Heart right ventricle (tissue), 16 donors: ENCODE measurements at regions not wholly inside any gene's neighbourhood (a gene's known extent, or its start where the extent isn't known, plus 50 kb on each side); places are given as distances from the start of the nearest gene placed in this dataset.

Experiments used
- ATAC-seq, 8 donors: fragments of 200-7000 bp; cut with Tn5 transposase; one replicate each; pipeline ENCODE4 v1.9.1; 2020; ENCODE audit warnings: mild to moderate bottlenecking in 8 of 8, moderate library complexity in 8 of 8, moderate number of reproducible peaks in 1 of 8
- DNase-seq, 2 donors: peaks; one replicate each; pipeline ENCODE4 v3.0.0-alpha.2; 2020
- H3K27ac ChIP-seq, 10 donors: fragments of 200-600 bp; sonication (generic) in 2 of 10; one replicate each; pipeline versions ENCODE4 v1.5.0 to v1.8.0; 2020 to 2022; ENCODE audit warnings: mild to moderate bottlenecking in 3 of 10
- H3K27me3 ChIP-seq, 7 donors: fragments of 200-600 bp; one replicate each; pipeline ENCODE4 v1.8.0; 2021 to 2022; ENCODE audit warnings: mild to moderate bottlenecking in 2 of 7
- H3K36me3 ChIP-seq, 9 donors: fragments of 200-600 bp; sonication (generic) in 1 of 9; one replicate each; pipeline versions ENCODE4 v1.5.0 to v1.8.0; 2020 to 2022; ENCODE audit warnings: mild to moderate bottlenecking in 2 of 9
- H3K4me1 ChIP-seq, 9 donors: fragments of 200-600 bp; sonication (generic) in 1 of 9; one replicate each; pipeline versions ENCODE4 v1.5.0 to v1.8.0; 2020 to 2022; ENCODE audit warnings: mild to moderate bottlenecking in 4 of 9
- H3K4me3 ChIP-seq, 10 donors: fragments of 200-600 bp; sonication (generic) in 2 of 10; one replicate each; pipeline versions ENCODE4 v1.5.0 to v1.8.0; 2020 to 2022; ENCODE audit warnings: mild to moderate bottlenecking in 7 of 10, moderate library complexity in 2 of 10
- H3K9me3 ChIP-seq, 11 donors: fragments of 200-600 bp in 10 of 11; sonication (generic) in 2 of 11; one replicate each; pipeline versions ENCODE4 v1.5.0 to v1.8.0; 2013 to 2022; ENCODE audit warnings: mild to moderate bottlenecking in 2 of 11, control low read depth in 1 of 11, moderate library complexity in 1 of 11
- WGBS, 2 donors: extraction: QIAGEN DNeasy Blood & Tissue Kit; methylation state at CpG; one replicate each; pipeline ENCODE4 v1.1.7; 2013; ENCODE audit warnings: inconsistent platforms in 1 of 2; 5-methylcytosine and 5-hydroxymethylcytosine counted together
- intact Hi-C, 10 donors: fragments of 100-400 bp; cut with DNase I; formaldehyde crosslinking; loops; one replicate each; pipeline versions ENCODE4 v1.11.1 to v1.14.2; 2022
- TF ChIP-seq, protein P1 (sequence below), 9 donors: fragments of 200-600 bp; sonication (generic) in 2 of 9; IDR thresholded peaks; one replicate each; pipeline versions ENCODE4 v1.5.0 to v1.8.0; 2021 to 2022; ENCODE audit warnings: antibody characterized with exemption in 9 of 9, mild to moderate bottlenecking in 5 of 9, moderate library complexity in 1 of 9
- donor health status: Arrhythmogenic right ventricular cardiomyopathy.
- donor health status: ischemic (EF 13 %, LVEDD 7.1; RV severe dilation, severe dysfunction).
- donor health status: healthy with polysubstance abuse.
- donor health status: DM: no; HTN: yes; CAD: no.
- donor health status: DM: no; HTN: no; CAD: no.
- donor health status: ischemic (EF 25% LVEDD 6.9; RV normal size, moderate dysfunction).
- donor health status: ischemic (EF 25% LVEDD 5.7; RV mildly dilated, moderate dysfunction).
- donor health status: healthy.
- donor health status: DM: yes; HTN: yes; CAD: no.
- donor health status: Ischemic cardiomyopathy.
- donor health status: ischemic (EF 35%, LVEDD 5.7; RV mildly dilated, moderate dysfunction).
- donor health status: nonischemic (EF 11% LVEDD 7.7; RV severe dilation, severe dysfunction).
- donor health status: DM: yes; HTN: yes; CAD: no.
- donor health status: PGD.
- donor health status: ischemic (EF 29% LVEDD 5.4; RV normal size, mild dysfunction).
- donor health status: nonischemic (EF 23%, LVEDD 6.1; RV moderate dilation, normal function).

DNA sequence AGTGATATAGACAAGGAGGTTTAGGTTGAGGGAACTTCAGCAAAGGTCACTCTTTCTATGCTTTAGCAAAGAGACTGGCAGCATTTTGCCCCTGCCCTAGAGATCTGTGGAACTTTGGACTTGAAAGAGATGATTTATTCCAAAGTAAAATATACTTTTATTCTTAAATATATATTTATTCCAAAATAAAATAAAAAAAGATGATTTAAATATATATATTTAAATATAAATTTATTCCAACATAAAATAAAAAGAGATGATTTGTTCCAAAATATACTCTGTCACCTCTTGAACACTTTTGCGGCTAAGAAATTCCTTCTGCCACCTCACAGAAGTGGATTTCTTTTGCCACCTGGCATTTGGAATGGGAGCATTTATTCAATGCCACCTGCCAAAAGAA, 521.3 kb upstream of the CHORDC1 start:
- H3K4me3 ChIP-seq, result no peak overlapping the region
- TF ChIP-seq, protein P1, sequence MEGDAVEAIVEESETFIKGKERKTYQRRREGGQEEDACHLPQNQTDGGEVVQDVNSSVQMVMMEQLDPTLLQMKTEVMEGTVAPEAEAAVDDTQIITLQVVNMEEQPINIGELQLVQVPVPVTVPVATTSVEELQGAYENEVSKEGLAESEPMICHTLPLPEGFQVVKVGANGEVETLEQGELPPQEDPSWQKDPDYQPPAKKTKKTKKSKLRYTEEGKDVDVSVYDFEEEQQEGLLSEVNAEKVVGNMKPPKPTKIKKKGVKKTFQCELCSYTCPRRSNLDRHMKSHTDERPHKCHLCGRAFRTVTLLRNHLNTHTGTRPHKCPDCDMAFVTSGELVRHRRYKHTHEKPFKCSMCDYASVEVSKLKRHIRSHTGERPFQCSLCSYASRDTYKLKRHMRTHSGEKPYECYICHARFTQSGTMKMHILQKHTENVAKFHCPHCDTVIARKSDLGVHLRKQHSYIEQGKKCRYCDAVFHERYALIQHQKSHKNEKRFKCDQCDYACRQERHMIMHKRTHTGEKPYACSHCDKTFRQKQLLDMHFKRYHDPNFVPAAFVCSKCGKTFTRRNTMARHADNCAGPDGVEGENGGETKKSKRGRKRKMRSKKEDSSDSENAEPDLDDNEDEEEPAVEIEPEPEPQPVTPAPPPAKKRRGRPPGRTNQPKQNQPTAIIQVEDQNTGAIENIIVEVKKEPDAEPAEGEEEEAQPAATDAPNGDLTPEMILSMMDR (IDR thresholded peaks at IDR 0.05), result no peak
- H3K4me1 ChIP-seq, result no peaks in the 10 kb centered on the region
- H3K27ac ChIP-seq, result no peak overlapping the region
- WGBS, 2 donors, result 63 to 74% methylated on average over 1 of the region's 1 CpG
- no peaks in the 10 kb centered on the region for H3K36me3 ChIP-seq
- intact Hi-C loops, result no loop called here
- DNase-seq (no peak), ATAC-seq (no peak)
- H3K9me3 ChIP-seq, result peaks cover 0 to 33% (median 0%) of the 10 kb centered on the region in 11 donors
- H3K27me3 ChIP-seq, result no peaks in the 10 kb centered on the region

GRCh38 chr11:90738799-90739198, 516.0 kb upstream of the CHORDC1 start:
- no peak overlapping the region for H3K27ac ChIP-seq
- DNase-seq (no peak), ATAC-seq (no peak)
- intact Hi-C loops, result no loop called here
- no peaks in the 10 kb centered on the region for H3K4me1 ChIP-seq
- no peaks in the 10 kb centered on the region for H3K36me3 ChIP-seq
- peaks cover 0 to 4% (median 0%) of the 10 kb centered on the region in 11 donors for H3K9me3 ChIP-seq
- no peaks in the 10 kb centered on the region for H3K27me3 ChIP-seq
- 80 to 88% methylated on average over 1 of the region's 1 CpG for WGBS, 2 donors
- TF ChIP-seq, protein P1 (IDR thresholded peaks at IDR 0.05), result no peak
- no peak overlapping the region for H3K4me3 ChIP-seq

DNA sequence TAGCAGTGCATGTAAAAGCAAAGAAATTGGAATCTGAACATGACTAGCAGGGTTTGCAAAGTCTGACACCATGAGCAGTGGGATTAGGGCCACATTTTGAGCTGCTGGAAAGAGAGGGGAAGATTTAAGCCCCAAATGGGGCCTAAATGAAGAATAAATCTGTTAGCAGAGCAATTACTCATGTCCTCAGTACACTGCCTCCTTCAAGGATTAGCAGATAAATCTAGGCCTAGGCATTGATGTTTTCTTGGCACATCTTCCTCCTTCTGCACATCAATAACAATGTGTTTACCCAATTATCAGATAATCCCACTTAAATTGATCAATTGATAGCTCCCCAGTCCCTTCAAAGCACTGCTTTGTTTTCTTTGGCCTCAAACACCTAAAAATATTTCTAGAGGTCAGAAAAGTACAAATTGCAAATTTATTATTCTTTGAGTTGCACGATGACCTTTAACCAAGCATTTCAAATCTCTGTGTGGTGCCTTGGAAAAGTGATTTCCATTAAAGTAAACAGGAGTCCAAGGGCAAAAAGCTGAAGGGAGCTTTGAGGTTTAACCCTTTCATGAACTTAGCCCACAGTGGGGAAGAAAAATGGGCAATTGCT, 514.7 kb upstream of the CHORDC1 start:
- WGBS, 2 donors, result 18 to 23% methylated on average over 1 of the region's 1 CpG
- no peak for ATAC-seq

GRCh38 chr11:90732486-90732885, 509.6 kb upstream of the CHORDC1 start:
- Histone ChIP-seq H3K4me3 (no peak overlapping the region), H3K27me3 (no peaks in the 10 kb centered on the region), H3K27ac (no peak overlapping the region), H3K4me1 (no peaks in the 10 kb centered on the region), H3K9me3 (peaks cover 0 to 7% (median 0%) of the 10 kb centered on the region in 11 donors), H3K36me3 (no peaks in the 10 kb centered on the region)
- intact Hi-C loops, result no loop called here
- WGBS, 2 donors, result 84 to 96% methylated on average over 2 of the region's 2 CpGs
- DNase-seq, result no peak
- no peak for ATAC-seq
- TF ChIP-seq, protein P1 (IDR thresholded peaks at IDR 0.05), result no peak

More for the DNA sequence above, 514.7 kb upstream of the CHORDC1 start:
- TF ChIP-seq, protein P1 (IDR thresholded peaks at IDR 0.05), result no peak
- no peak for DNase-seq
- no peaks in the 10 kb centered on the region for H3K27me3 ChIP-seq
- no peak overlapping the region for H3K4me3 ChIP-seq
- no peak overlapping the region for H3K27ac ChIP-seq
- intact Hi-C loops, result no loop called here
- H3K36me3 ChIP-seq, result no peaks in the 10 kb centered on the region
- no peaks in the 10 kb centered on the region for H3K9me3 ChIP-seq
- H3K4me1 ChIP-seq, result no peaks in the 10 kb centered on the region
